NCI-H82 (cell line): ENCODE measurements at regions not wholly inside any gene's neighbourhood (a gene's known extent, or its start where the extent isn't known, plus 50 kb on each side); places are given as distances from the start of the nearest gene placed in this dataset.

Source experiments
- DNase-seq: peaks from one replicate; lab custom pipeline; 2025; lab: John Stamatoyannopoulos, UW

- DNase-seq, result no peak
These were observed 51.2 kb upstream of the PCBD1 start for GRCh38 chr10:70939441-70940003.

DNA sequence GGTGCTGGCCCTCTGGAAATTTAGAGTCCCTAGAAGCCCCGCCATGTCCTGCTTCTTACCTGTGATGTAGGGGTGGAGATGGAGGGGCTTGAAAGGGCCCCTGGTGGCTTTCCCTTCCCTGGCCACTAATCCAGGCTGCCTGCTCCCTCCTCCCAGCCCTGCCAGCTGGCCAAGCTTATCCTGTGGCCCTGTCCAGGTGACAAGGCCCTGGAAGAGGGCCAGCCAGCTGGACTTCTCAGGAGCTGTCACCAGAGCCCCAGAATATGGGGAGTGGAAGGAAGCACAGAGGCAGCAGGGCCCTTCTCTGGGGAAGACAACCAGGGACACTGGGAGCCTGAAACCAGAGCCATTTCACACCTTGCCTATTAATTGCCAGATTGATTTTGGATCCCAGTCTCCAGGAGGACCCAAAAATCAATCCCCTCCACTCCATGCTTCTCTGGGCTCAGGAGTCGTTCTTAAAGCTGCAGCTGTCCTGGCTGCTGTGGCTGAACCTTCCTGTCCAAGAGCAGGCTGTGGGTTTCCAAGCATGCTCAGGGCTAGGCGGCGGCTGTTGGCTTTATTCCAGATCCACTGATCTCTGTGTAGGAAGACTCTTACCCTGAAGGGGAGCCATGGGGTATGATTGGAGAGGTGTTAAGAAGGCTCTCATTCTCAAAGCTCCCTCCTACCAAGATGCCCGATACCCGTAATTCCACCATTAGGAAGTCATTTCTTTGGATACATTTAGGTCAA lies 52.6 kb upstream of the PCBD1 start:
- DNase-seq, result peak; percentile 88

DNA sequence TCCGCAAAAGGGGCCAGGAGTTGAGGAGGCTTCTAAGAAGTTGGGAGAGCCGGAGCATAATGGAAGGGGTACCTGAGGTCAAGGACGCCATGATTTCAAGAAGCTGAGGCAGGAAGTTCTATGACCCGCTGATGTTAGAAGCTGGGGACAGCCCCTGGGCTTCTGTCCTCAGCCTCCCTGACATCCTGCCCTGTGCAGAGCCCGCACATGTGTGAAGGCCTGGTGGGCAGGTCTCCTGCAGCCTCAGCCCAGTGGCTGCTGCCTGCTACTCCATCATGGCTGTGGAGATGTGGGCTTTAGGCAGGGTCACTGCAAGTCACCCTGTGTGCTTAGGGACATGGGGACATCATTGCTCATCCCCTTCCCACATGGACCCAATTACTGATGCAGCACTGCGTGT lies 53.8 kb upstream of the PCBD1 start:
- DNase-seq, result no peak

GRCh38 chr10:70942725-70943124 lies 54.4 kb upstream of the PCBD1 start:
- no peak for DNase-seq

- DNase-seq, result no peak
These were observed 54.9 kb upstream of the PCBD1 start for GRCh38 chr10:70943249-70943648.

DNA sequence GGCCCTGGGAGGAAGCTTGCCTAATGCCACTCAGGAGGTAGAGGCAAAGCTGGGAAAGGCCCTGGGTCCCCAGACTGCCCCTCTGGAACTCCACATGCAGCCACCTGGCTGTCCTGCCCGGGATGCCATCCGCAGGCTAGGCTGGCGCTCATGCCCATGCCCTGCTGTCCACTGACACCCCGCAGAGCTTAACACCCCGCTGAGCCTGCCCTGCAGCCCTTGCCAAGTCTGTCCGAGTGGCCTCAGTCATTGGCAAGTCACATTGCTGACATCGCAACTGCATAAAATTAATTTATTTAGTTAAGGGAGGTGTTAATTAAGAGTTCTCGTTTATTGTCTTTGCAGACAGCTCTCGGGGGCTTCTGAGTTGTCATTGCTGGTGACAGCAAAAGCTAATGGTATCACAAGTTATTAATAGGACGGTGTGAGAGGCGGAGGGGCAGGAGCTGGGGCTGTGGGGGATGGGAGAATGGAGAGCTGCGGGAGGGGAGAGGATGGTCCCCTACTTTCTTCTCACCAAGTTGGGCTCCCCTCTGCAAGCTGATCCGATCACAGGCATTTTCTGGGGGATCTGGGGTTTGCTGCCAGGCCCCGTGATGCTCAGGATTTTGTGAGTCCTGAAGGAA lies 55.6 kb upstream of the PCBD1 start:
- DNase-seq, result no peak

DNA sequence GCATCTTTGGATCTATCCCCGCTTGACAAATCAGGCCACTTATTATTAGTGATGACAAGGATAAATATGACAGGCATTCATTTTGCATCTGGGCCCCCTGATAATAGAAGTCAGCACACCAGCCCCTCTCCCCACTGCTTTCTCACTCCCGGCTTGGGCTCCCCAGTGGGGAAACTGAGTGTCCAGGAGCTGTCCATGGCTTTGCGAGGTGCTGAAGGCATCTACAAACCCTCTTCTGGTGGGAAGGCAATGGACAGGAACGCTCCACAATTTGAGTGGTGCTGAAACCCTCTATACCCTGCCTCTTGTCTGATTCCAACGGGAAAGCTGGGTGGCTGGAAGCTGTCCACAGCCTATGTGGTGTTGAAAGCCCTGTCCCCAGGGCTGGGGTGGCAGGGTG lies 61.7 kb upstream of the PCBD1 start:
- DNase-seq, result no peak

- DNase-seq, result no peak
These were observed 62.4 kb upstream of the PCBD1 start for GRCh38 chr10:70950801-70951200.

DNA sequence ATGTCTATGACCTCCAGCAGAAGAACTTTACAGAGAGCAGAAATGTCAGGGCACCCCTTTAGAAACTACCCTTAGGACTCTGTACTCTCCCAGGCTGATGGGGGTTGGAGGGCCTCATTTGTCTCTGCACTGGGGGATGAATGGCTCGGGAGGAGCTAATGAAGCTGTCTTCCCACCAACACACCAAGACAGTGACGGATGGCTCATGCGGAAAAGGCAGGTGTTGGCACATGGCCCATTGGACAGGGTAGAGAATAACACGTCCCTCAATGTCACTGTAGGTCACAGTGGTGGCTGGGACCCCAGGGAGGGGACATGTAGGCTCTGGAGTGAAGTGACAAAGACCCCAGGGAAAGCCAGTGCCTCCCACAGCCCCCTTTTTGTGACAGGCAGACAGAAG lies 64.0 kb upstream of the PCBD1 start:
- DNase-seq, result peak; percentile 37

- peak; percentile 24 for DNase-seq
These were observed 64.6 kb upstream of the PCBD1 start for GRCh38 chr10:70952921-70953320.

DNA sequence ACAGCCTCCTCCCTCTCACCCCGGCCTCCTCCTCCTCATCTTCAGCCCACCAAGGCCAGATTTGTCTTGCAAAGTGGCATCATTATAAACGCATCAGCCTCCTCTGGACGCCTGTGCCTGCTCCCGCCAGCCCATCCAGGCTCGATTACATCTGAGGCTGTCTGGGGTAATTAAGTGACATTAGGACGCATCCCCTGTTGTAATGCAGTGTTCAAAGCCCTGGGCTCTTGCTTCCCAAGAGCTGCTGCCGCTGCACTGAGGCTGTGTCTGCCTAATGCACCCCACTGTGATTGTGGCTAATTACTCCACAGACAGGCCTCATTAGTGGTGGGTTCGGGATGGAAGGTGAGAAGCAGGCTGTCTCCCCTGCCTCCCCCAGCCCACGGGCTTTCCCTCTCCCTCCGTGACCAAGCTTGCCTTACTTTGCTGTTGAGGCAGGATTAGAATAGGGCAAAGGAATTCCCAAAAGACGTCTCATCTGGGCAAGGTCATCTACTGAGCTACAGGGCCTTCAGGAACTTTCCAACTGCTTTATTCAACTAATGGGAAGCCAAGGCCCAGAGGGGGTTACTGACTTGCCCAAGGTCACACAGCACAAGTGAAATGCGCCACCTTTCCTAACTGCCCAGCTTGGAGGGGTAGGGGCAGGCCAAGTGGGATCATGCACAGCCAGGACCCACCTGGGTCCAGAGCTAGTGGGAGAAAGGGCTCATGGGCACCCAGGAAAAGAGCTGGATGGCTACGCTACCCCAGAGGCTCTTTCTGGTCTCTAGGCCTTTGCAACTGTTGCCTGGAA lies 66.2 kb upstream of the PCBD1 start:
- DNase-seq, result no peak

GRCh38 chr10:70956029-70956759 lies 67.8 kb upstream of the PCBD1 start:
- peak; percentile 37 for DNase-seq

- DNase-seq, result no peak
These were observed 70.0 kb upstream of the PCBD1 start for GRCh38 chr10:70958396-70958795.

DNA sequence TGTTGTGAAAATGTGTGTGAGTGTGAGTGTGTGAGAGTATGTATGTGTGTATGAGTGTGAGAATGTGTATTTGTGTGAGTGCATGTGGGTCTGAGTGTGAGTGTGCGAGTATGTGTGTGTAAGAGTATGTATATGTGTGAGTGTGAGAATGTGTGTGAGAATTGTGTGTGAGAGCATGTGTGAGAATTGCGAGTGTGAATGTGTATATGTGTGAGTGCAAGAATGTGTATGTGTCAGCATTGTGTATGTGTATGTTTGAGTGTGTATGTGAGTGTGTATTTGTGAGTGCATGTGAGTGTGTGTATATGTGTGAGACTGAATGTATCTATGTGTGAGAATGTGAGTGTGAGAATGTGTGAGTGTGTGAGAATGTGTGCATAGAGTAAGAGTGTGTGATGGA lies 72.0 kb upstream of the PCBD1 start:
- DNase-seq, result no peak

DNA sequence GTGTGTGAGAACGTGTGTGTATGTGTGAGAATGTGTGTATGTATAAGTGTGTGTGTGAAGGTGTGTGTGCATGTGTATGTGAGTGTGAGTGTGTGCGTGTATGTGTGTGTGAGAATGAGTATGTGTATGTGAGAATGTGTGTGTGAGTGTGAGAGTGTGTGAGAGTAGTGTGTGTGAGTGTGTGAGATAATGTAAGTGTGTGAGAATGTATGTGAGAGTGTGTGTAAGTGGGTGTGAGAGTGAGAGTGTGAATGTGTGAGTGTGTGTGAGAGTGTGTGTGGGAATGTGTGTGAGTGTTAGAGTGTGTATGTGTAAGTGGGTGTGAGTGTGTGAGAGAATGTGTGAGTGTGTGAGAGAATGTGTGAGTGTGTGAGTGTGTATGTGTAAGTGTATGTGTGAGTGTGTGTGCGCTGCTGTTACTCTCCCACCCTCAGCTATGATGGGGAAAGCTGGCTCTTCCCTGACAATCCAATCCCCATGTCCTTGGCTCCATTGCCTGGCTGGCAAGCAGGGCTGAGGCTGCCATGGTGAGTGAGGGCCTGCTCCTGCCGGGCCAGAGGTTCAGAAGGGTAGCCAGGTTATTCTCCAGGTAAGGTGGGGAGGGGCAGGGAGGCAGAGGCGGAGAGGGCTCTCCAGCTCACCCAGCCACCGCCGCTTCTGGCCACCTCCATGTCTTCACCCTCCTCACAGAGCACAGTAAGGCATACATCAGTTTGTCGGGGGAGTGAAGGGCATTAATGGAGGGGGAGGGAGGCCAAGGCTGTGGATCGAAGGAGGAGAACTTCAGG lies 72.6 kb upstream of the PCBD1 start:
- DNase-seq, result no peak

GRCh38 chr10:70962686-70963085 lies 74.3 kb upstream of the PCBD1 start:
- DNase-seq, result no peak

DNA sequence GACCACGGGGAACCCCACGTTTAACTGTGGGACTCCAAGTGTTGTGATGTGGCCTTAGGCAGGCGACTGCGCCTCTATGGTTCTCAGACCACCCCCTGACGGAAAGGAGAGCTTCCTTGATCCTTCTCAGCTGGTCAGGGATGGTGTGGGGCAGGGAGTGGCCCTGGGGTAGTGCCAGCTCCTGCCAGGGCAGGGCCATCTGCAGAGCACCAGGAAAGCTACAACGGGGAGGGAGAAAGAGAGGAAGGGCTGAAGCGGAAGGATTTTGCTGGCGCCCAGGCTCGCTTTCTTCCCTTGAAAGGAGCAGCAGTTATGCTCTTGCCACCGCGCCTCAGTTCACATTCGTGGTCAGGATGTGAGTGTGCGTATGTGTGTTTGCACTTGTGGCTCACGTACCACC lies 74.9 kb upstream of the PCBD1 start:
- no peak for DNase-seq

DNA sequence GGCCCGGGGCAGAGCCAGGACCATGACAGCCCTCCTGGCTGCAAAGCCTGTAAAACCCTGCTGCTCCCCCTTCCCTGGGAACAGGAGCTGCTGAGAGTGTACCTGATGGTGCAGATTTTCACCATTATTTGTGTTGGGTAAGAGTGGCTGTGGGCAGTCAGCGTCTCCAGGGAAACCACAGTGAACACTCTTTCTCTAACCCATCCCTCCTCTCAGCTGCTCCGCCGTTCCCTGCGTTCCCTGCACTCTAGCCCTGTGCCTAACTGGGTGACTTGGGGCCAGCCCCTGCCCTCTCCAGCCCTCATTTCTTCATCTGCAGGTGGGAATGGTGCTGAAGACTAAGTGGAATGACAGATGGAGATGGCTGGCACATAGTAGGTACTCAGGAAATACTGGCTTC lies 75.9 kb upstream of the PCBD1 start:
- peak; percentile 26 for DNase-seq

DNA sequence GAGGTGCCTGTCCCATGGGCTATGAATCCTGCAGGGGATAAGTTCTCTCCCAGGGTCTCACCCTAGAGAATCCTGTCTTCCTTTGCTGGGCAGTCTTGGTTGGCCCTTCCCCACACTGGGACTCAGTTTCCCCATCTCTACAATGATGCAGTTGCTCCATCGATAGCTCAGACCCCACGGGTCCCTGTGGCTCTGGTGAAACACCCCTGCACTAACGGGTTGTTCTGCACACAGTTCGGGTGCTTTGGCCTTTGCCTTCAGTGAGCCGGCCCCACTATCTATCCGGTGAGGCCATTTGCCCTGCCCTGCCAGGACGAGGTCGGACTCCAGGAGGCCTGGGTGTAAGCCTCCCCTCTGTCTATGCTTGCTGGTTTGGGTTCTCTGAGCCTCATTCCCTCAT lies 76.5 kb upstream of the PCBD1 start:
- no peak for DNase-seq

- no peak for DNase-seq
These were observed 77.2 kb upstream of the PCBD1 start for GRCh38 chr10:70965566-70965965.
